A549 (cell line): ENCODE measurements at regions not wholly inside any gene's neighbourhood (a gene's known extent, or its start where the extent isn't known, plus 50 kb on each side); places are given as distances from the start of the nearest gene placed in this dataset.

Experiments used
- ATAC-seq, 2 experiments: fragments of 200-7000 bp in 1 of 2; fragments of >200 bp in 1 of 2; cut with Nextera tagmentation in 1 of 2; cut with Tn5 transposase in 1 of 2; 3 replicates each; pipeline versions ENCODE4 v1.8.0 to v1.9.1; 2018 to 2020; ENCODE audit warnings: mild to moderate bottlenecking in 1 of 2, moderate library complexity in 1 of 2
- CTCF ChIA-PET: fragments of 300-600 bp; sonication (Branson Sonifier 250); formaldehyde crosslinking; extraction: SDS; loops from one replicate; lab custom pipeline; 2021; ENCODE audit warnings: antibody characterized with exemption, inconsistent platforms; lab: Yijun Ruan, JAX
- POLR2A ChIA-PET: fragments of 350-600 bp; formaldehyde crosslinking; extraction: SDS; loops from one replicate; lab custom pipeline; 2021; ENCODE audit warnings: antibody characterized with exemption, inconsistent platforms; lab: Yijun Ruan, JAX
- DNase-seq, 2 experiments: peaks; one replicate each; pipeline versions ENCODE4 v3.0.0 to v3.0.0-alpha.2; 2011 to 2016; ENCODE audit warnings: low read depth in 1 of 2, low spot score in 1 of 2
- FAIRE-seq: peaks from 2 replicates; lab custom pipeline; 2011; peaks lifted over from hg19 to GRCh38; lab: Jason Lieb, UNC
- H3K27ac ChIP-seq, 2 experiments: fragments of >200 bp; sonication (Bioruptor Twin); formaldehyde crosslinking; 3 replicates each; pipeline ENCODE4 v1.5.1; 2016 to 2017
- H3K4me1 ChIP-seq: fragments of >200 bp; sonication (Bioruptor Twin); formaldehyde crosslinking; 3 replicates; pipeline ENCODE4 v1.6.1; 2016
- H3K4me2 ChIP-seq: fragments of >200 bp; sonication (Bioruptor Twin); formaldehyde crosslinking; 3 replicates; pipeline ENCODE4 v1.6.1; 2016
- H3K4me3 ChIP-seq: fragments of >200 bp; sonication (Bioruptor Twin); formaldehyde crosslinking; 3 replicates; pipeline ENCODE4 v1.5.1; 2016
- H3K9me3 ChIP-seq: fragments of >200 bp; sonication (Bioruptor Twin); formaldehyde crosslinking; 3 replicates; pipeline ENCODE4 v1.6.1; 2016
- BCL3 ChIP-seq: fragments of >200 bp; sonication (Bioruptor Twin); formaldehyde crosslinking; IDR thresholded peaks from 3 replicates; pipeline ENCODE4 v1.6.1; 2016
- BHLHE40 ChIP-seq: IDR thresholded peaks from 2 replicates; pipeline ENCODE4 v1.6.1; 2012; ENCODE audit warnings: low read depth, low read length, inconsistent platforms
- CBX8 ChIP-seq: fragments of 200-600 bp; sonication (generic); IDR thresholded peaks from 2 replicates; pipeline ENCODE4 v1.6.1; 2016
- CHD2 ChIP-seq: fragments of 150-350 bp; IDR thresholded peaks from 2 replicates; pipeline ENCODE4 v1.6.1; 2014; ENCODE audit warnings: low read length; ENCODE audit not compliant: partially characterized antibody
- CTCF ChIP-seq: fragments of >200 bp; sonication (Bioruptor Twin); formaldehyde crosslinking; IDR thresholded peaks from 3 replicates; pipeline ENCODE4 v1.5.1; 2016
- EP300 ChIP-seq, 2 experiments: fragments of >200 bp; sonication (Bioruptor Twin); formaldehyde crosslinking; IDR thresholded peaks; 2 replicates in 1 of 2; 3 replicates in 1 of 2; pipeline ENCODE4 v1.6.1; 2016 to 2017
- FOSL2 ChIP-seq, 2 experiments: fragments of 450-650 bp in 1 of 2; fragments of >200 bp in 1 of 2; sonication (Bioruptor Twin) in 1 of 2; formaldehyde crosslinking; IDR thresholded peaks; 2 replicates each; pipeline versions ENCODE4 v1.5.0 to v1.6.1; 2016 to 2020; ENCODE audit warnings: mild to moderate bottlenecking in 1 of 2, moderate library complexity in 1 of 2
- GATA3 ChIP-seq: IDR thresholded peaks from 2 replicates; pipeline ENCODE4 v1.6.1; 2012; ENCODE audit warnings: borderline replicate concordance
- HOXA7 ChIP-seq: fragments of 250-450 bp; sonication (Bioruptor Pico); IDR thresholded peaks from 2 replicates; pipeline ENCODE4 v1.5.0; 2020; ENCODE audit warnings: mild to moderate bottlenecking, moderate library complexity
- JUNB ChIP-seq: fragments of >200 bp; sonication (Bioruptor Twin); formaldehyde crosslinking; IDR thresholded peaks from 2 replicates; pipeline ENCODE4 v1.6.1; 2016
- NFE2L2 ChIP-seq: fragments of 150-350 bp; conservative IDR thresholded peaks from 2 replicates; pipeline ENCODE4 v1.6.1; 2014; ENCODE audit warnings: low read length
- NPAS2 ChIP-seq: fragments of 250-450 bp; sonication (Bioruptor Pico); IDR thresholded peaks from 2 replicates; pipeline ENCODE4 v1.8.0; 2022; ENCODE audit warnings: mild to moderate bottlenecking, moderate library complexity, borderline replicate concordance
- PBX3 ChIP-seq: IDR thresholded peaks from 2 replicates; pipeline ENCODE4 v1.6.1; 2012
- RNF2 ChIP-seq: fragments of 200-600 bp; sonication (generic); IDR thresholded peaks from 2 replicates; pipeline ENCODE4 v1.6.1; 2016; ENCODE audit warnings: low read depth, mild to moderate bottlenecking, antibody characterized with exemption, moderate library complexity, borderline replicate concordance
- SMC3 ChIP-seq: fragments of >200 bp; sonication (Bioruptor Twin); formaldehyde crosslinking; IDR thresholded peaks from 3 replicates; pipeline ENCODE4 v1.6.1; 2018; ENCODE audit warnings: inconsistent platforms
- TFCP2L1 ChIP-seq: fragments of 250-450 bp; sonication (Bioruptor Pico); IDR thresholded peaks from 2 replicates; pipeline ENCODE4 v1.5.0; 2021; ENCODE audit warnings: mild to moderate bottlenecking
- WGBS: methylation state at CpG from one replicate; pipeline ENCODE4 v1.1.6; 2017; ENCODE audit errors: missing lambda C conversion rate; 5-methylcytosine and 5-hydroxymethylcytosine counted together
- TF ChIP-seq, protein P1 (sequence below): fragments of >200 bp; sonication (Bioruptor Twin); formaldehyde crosslinking; IDR thresholded peaks from 2 replicates; pipeline ENCODE4 v1.6.1; 2016
- TF ChIP-seq, protein P2 (sequence below): fragments of 150-350 bp; IDR thresholded peaks from 2 replicates; pipeline ENCODE4 v1.6.1; 2014; ENCODE audit warnings: low read depth, mild to moderate bottlenecking, low read length
- TF ChIP-seq, protein P3 (sequence below): IDR thresholded peaks from 2 replicates; pipeline ENCODE4 v1.6.1; 2012; ENCODE audit warnings: low read depth, borderline replicate concordance

DNA sequence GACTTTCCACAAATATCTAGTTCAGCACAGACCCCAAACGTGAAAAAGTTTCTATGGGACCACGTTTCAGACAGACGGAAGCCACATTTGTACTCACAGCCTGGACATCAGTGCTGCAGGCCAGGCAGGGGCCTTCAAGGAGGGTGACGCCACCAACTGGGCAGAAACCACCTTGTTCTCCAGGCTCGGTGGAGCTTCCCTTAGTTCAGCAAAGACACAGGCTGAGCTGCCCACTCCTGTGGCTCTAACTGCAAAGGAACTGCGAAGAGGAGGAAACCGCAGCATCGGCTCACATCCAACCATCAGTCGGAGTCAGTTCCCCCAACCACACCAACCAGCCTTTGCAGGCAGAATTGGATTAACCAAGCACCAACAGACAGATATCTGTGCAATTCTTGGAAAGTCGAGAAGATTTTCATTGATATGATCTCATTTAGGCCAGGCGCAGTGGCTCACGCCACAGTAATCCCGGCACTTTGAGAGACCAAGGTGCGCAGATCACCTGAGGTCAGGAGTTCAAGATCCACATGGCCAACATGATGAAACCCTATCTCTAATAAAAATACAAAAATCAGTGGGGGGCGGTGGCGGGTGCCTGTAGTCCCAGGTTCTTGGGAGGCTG lies 73.3 kb upstream of the CNEP1R1 start:
- TF ChIP-seq CHD2 (no peak), GATA3 (no peak), TFCP2L1 (CRISPR knock-in tag) (no peak), NFE2L2 (no peak), HOXA7 (CRISPR knock-in tag) (no peak), CTCF (no peak), SMC3 (no peak), BHLHE40 (no peak), JUNB (no peak)
- TF ChIP-seq, protein P1, sequence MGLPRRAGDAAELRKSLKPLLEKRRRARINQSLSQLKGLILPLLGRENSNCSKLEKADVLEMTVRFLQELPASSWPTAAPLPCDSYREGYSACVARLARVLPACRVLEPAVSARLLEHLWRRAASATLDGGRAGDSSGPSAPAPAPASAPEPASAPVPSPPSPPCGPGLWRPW: no peak
- TF ChIP-seq, protein P2, sequence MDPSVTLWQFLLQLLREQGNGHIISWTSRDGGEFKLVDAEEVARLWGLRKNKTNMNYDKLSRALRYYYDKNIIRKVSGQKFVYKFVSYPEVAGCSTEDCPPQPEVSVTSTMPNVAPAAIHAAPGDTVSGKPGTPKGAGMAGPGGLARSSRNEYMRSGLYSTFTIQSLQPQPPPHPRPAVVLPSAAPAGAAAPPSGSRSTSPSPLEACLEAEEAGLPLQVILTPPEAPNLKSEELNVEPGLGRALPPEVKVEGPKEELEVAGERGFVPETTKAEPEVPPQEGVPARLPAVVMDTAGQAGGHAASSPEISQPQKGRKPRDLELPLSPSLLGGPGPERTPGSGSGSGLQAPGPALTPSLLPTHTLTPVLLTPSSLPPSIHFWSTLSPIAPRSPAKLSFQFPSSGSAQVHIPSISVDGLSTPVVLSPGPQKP: no peak
- TF ChIP-seq, protein P3, sequence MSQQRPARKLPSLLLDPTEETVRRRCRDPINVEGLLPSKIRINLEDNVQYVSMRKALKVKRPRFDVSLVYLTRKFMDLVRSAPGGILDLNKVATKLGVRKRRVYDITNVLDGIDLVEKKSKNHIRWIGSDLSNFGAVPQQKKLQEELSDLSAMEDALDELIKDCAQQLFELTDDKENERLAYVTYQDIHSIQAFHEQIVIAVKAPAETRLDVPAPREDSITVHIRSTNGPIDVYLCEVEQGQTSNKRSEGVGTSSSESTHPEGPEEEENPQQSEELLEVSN: no peak
- no peak overlapping the region for H3K4me2 ChIP-seq
- DNase-seq: peak in 1 of 2 experiments; percentile 4
- no peak for FAIRE-seq
- no peak overlapping the region for H3K4me3 ChIP-seq
- peaks cover 5% of the 10 kb centered on the region; the same call in 1 of the 3 replicates for H3K4me1 ChIP-seq
- 75% methylated on average over 15 of the region's 16 CpGs for WGBS
- ChIA-PET POLR2A (no interaction called here), CTCF (interaction anchor here (0.7 kb wide), 1 partner anchor 29 kb away, joined by 3 read pairs; no protein-coding TSS in a partner anchor)
- no peak; a peak in 1 of 6 replicates for ATAC-seq
- no peak overlapping the region for H3K27ac ChIP-seq
- 0 out of 3 replicates have a peak, but pooled peaks cover 2% of the 10 kb centered on the region for H3K9me3 ChIP-seq

DNA sequence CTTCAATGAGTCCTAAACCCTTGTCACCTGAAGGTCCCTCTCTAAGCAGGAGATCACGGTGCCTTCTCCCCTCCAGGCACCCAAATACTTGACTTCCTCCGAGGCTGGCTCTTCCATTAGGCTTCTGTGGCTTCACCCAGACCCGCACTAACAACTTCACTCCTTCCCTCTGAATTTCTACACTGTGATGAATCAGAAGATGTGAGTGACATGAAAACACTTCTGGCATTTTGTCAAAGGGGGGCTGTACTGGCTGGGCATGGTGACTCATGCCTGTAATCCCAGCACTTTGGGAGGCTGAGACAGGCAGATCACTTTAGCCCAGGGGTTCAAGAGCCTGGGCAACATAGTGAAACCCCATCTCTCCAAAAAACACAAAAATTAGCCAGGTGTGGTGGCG lies 72.6 kb upstream of the CNEP1R1 start:
- no peak for FAIRE-seq
- TF ChIP-seq PBX3 (no peak), FOSL2 (IDR thresholded peaks at IDR 0.05) (no peak), FOSL2 (CRISPR knock-in tag; IDR thresholded peaks at IDR 0.05) (peak; percentile 24; the same call in 1 of the 2 replicates), NPAS2 (CRISPR knock-in tag) (no peak)

DNA sequence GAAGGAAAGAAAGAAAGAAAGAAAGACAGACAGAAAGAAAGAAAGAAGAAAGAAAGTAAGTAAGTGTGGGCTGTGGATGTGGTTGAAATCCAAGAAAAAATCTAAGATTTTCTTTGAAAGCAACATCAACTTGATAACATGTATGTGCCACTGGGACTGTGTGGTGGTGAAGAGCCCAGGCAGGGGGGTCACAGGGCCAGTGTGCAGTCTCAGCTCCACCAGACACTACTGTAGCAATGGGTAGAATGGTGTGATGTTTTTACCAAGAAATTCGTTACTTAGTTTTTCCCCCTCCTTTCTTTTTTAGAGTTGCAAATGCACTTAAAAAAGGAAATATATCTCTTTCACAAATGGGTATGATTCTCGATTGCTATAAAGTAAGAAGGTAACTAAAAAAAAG lies 71.9 kb upstream of the CNEP1R1 start:
- peaks cover 5% of the 10 kb centered on the region; the same call in 1 of the 3 replicates for H3K4me1 ChIP-seq
- H3K4me2 ChIP-seq: no peak overlapping the region
- TF ChIP-seq BCL3 (no peak), EP300 (IDR thresholded peaks at IDR 0.05) (no peak), CBX8 (0 out of 2 replicates have a peak, but pooled peaks have one; percentile 66), RNF2 (0 out of 2 replicates have a peak, but pooled peaks have one; percentile 58)
- no peak overlapping the region for H3K4me3 ChIP-seq
- CTCF ChIA-PET: no interaction called here
- POLR2A ChIA-PET: no interaction called here
- DNase-seq: no peak
- no peak for ATAC-seq
- peak; percentile 67 for FAIRE-seq
- no peak overlapping the region for H3K27ac ChIP-seq
- 8% methylated on average over 2 of the region's 2 CpGs for WGBS
- H3K9me3 ChIP-seq: 0 out of 3 replicates have a peak, but pooled peaks cover 2% of the 10 kb centered on the region

More for the DNA sequence above, 72.6 kb upstream of the CNEP1R1 start:
- Histone ChIP-seq H3K4me3 (no peak overlapping the region), H3K4me1 (peaks cover 5% of the 10 kb centered on the region; the same call in 1 of the 3 replicates), H3K4me2 (no peak overlapping the region), H3K27ac (no peak overlapping the region), H3K9me3 (0 out of 3 replicates have a peak, but pooled peaks cover 2% of the 10 kb centered on the region)
- ATAC-seq: peak in 1 of 2 experiments; percentile 42; a peak in 4 of 6 replicates
- 31% methylated on average over 4 of the region's 4 CpGs for WGBS
- CTCF ChIA-PET: no interaction called here
- DNase-seq: peak in 1 of 2 experiments; percentile 16
- POLR2A ChIA-PET: no interaction called here
